Activated naive CD8-positive, alpha-beta T cell treated with anti-CD3 and anti-CD28 coated beads, Interleukin-2, amount 50 U/mL, for 24 hours (primary cell): ENCODE measurements at regions not wholly inside any gene's neighbourhood (a gene's known extent, or its start where the extent isn't known, plus 50 kb on each side); places are given as distances from the start of the nearest gene placed in this dataset.

Experiments used
- ATAC-seq: fragments of 150-1000 bp; cut with Tn5 transposase; one replicate; pipeline ENCODE4 v1.10.0; 2021
- DNase-seq: peaks from one replicate; pipeline ENCODE4 v3.0.0; 2021
- H3K27ac Mint-ChIP-seq: one replicate; pipeline ENCODE4 v1.8.0; 2021; ENCODE audit warnings: mild to moderate bottlenecking, mixed read lengths
- H3K27me3 Mint-ChIP-seq: one replicate; pipeline ENCODE4 v1.8.0; 2021; ENCODE audit warnings: mixed read lengths
- H3K36me3 Mint-ChIP-seq: one replicate; pipeline ENCODE4 v1.8.0; 2021; ENCODE audit warnings: low read depth, mixed read lengths
- H3K4me1 Mint-ChIP-seq: one replicate; pipeline ENCODE4 v1.8.0; 2021; ENCODE audit warnings: mixed read lengths
- H3K4me3 Mint-ChIP-seq: one replicate; pipeline ENCODE4 v1.8.0; 2021; ENCODE audit warnings: mild to moderate bottlenecking, moderate library complexity, mixed read lengths
- H3K9me3 Mint-ChIP-seq: one replicate; pipeline ENCODE4 v1.8.0; 2021; ENCODE audit warnings: mixed read lengths

DNA sequence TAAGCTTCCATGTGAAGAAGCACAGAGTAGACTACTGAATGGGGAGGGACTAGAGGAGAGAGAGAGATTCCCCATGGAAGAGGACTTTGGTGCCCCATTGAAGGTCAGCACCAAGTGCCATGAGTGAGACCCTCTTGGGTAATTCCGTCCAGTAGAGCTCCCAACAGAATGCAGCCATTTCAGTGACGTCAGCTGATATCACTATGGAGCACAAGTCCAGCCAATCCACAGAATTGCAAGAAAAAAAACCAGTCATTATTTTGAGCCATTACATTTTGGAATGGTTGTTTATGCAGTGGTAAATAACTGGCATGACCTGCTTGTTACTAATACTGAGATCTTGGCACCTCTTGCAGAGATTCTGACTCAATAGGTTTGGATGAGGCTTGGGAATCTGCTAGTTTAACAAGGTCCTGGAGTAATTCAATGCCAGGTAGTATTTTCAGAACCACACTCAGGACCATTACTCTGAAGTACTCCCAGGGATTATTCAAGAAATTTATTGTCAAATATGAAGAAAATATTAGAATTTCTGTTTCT, 52.6 kb upstream of the SP8 start:
- DNase-seq = no peak
- Mint-ChIP-seq H3K4me3 (no peak overlapping the region), H3K27me3 (no peaks in the 10 kb centered on the region), H3K4me1 (no peaks in the 10 kb centered on the region), H3K27ac (no peak overlapping the region), H3K36me3 (no peaks in the 10 kb centered on the region), H3K9me3 (no peaks in the 10 kb centered on the region)
- no peak for ATAC-seq

DNA sequence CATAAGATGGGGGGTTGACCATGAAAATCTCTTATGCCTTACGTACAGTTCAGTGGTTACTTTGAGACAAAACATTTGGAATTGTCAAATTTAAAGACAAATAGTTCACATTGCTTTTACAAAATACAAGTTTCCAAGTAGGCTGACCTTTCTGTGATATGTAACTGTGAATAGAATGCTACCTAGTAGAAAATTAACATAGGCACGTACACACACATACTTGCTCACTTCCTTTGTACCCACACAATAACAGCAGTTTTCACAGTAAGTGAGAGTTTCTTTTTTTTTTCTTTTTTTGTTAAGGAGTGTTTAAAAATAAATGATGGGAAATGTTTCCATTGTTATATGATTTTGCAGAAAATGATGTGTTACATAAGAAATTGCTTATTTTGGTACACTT, 53.3 kb upstream of the SP8 start:
- H3K4me3 Mint-ChIP-seq = no peak overlapping the region

DNA sequence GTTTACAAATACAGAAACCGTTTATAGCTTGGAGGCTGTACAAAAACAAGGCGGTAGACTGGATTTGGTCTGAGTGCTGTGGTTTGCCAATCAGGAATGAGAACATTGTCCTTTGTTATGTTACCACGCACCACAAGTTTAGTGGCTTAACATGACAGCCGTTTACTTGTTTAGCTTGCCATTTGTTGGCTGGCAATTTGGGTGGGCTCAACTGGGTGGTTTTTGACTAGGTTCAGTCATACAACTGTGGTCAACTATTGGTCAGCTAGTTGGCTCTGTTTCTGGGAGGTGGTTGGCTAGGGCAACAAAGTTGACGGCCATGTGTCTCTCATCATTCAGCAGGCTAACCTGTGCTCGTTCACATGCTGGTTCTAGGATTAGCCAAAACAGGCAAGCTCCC, 60.1 kb upstream of the SP8 start:
- no peaks in the 10 kb centered on the region for H3K4me1 Mint-ChIP-seq
- H3K27ac Mint-ChIP-seq = no peak overlapping the region
- H3K4me3 Mint-ChIP-seq = no peak overlapping the region
- no peaks in the 10 kb centered on the region for H3K27me3 Mint-ChIP-seq
- no peaks in the 10 kb centered on the region for H3K36me3 Mint-ChIP-seq
- no peak for DNase-seq
- no peaks in the 10 kb centered on the region for H3K9me3 Mint-ChIP-seq
- ATAC-seq = no peak

More for the DNA sequence above, 53.3 kb upstream of the SP8 start:
- Mint-ChIP-seq H3K4me1 (no peaks in the 10 kb centered on the region), H3K27ac (no peak overlapping the region), H3K36me3 (no peaks in the 10 kb centered on the region), H3K27me3 (no peaks in the 10 kb centered on the region), H3K9me3 (no peaks in the 10 kb centered on the region)
- ATAC-seq (no peak), DNase-seq (no peak)

DNA sequence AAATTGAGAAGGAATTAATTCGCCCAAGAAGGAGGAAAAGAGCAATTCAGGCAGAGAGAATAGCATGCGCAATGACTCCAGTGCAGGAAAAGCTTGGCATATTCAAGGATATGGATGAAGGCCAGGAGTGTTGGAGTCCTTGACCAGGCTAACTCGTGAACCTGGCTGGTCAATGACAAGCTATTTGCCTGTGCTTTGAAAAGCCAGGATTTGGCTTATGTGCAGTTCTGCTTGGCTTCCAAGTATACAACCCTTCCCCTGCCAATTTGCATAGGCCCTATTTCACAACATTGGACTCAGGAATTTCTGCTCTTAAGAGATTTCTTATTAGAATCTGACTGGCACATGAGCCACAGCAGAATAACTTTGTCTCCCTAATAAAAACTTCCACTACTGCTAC, 72.3 kb upstream of the SP8 start:
- peaks cover 2% of the 10 kb centered on the region for H3K27me3 Mint-ChIP-seq
- H3K36me3 Mint-ChIP-seq = no peaks in the 10 kb centered on the region
- ATAC-seq (no peak), DNase-seq (no peak)
- H3K9me3 Mint-ChIP-seq = no peaks in the 10 kb centered on the region
- no peaks in the 10 kb centered on the region for H3K4me1 Mint-ChIP-seq
- H3K4me3 Mint-ChIP-seq = no peak overlapping the region
- H3K27ac Mint-ChIP-seq = no peak overlapping the region

DNA sequence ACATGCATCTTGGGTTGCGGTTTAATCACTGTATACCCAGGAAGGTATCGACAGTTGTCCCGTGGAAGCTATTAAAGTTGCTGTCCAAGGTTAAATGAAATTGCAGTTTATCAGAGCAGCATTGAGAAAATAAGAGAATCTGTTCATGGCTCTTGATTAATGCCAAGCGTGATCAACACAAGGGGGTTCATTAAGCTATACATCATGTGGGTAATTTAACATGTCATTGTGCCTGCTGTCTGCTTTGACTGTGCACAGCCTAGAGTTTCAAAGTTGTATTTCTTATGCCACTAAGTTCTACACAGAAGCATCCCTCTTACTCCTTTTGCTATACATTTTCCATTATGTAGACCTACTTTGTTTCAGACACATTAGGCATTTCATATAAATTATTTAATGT, 74.8 kb upstream of the SP8 start:
- ATAC-seq (no peak), DNase-seq (no peak)
- H3K4me1 Mint-ChIP-seq = no peaks in the 10 kb centered on the region
- H3K27me3 Mint-ChIP-seq = peaks cover 2% of the 10 kb centered on the region
- H3K27ac Mint-ChIP-seq = no peak overlapping the region
- no peaks in the 10 kb centered on the region for H3K36me3 Mint-ChIP-seq
- H3K9me3 Mint-ChIP-seq = no peaks in the 10 kb centered on the region
- H3K4me3 Mint-ChIP-seq = no peak overlapping the region

DNA sequence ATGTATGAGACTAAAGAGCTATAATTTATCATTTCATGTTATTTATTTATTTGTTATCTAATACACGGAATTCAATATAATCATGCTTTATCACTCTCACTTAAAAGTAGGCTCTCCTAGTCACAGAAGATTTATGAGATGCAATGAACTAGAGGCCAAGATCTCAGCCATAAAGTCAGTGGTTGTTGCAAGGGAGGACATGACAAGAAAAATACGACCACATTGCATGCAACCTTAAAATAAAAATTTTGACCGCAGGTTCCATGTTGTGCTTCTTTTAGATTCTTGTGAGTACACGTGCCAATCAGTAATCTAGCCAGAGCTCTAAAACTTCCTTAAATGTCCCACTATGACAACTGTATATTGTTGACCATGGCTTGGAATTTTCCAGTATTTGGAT, 75.9 kb upstream of the SP8 start:
- no peak for ATAC-seq
- Mint-ChIP-seq H3K36me3 (no peaks in the 10 kb centered on the region), H3K27ac (no peak overlapping the region)

DNA sequence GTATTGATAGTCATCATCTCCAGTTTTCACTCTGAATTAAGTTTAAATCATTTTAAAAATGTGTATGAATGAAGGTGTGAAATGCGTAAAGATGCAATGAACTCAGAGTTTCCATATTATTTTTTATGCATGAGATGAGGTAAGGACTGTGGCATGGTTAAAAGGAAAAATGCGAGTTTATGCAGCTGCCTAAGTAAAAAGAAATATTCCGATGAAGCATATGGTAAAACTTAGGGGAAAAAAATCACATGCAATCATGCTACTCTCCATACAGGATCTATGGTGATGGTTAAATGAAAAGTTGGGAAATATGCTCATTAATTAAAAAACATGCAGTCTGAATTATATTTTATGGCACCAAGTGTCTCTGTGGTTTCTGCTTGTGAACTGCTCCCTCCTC, 77.5 kb upstream of the SP8 start:
- no peaks in the 10 kb centered on the region for H3K4me1 Mint-ChIP-seq
- peaks cover 1% of the 10 kb centered on the region for H3K27me3 Mint-ChIP-seq
- H3K36me3 Mint-ChIP-seq = no peaks in the 10 kb centered on the region
- no peak for DNase-seq
- H3K4me3 Mint-ChIP-seq = no peak overlapping the region
- H3K9me3 Mint-ChIP-seq = no peaks in the 10 kb centered on the region
- H3K27ac Mint-ChIP-seq = no peak overlapping the region
- ATAC-seq = no peak

More for the DNA sequence above, 75.9 kb upstream of the SP8 start:
- Mint-ChIP-seq H3K9me3 (no peaks in the 10 kb centered on the region), H3K4me3 (no peak overlapping the region), H3K27me3 (peaks cover 2% of the 10 kb centered on the region), H3K4me1 (no peaks in the 10 kb centered on the region)
- DNase-seq = no peak

DNA sequence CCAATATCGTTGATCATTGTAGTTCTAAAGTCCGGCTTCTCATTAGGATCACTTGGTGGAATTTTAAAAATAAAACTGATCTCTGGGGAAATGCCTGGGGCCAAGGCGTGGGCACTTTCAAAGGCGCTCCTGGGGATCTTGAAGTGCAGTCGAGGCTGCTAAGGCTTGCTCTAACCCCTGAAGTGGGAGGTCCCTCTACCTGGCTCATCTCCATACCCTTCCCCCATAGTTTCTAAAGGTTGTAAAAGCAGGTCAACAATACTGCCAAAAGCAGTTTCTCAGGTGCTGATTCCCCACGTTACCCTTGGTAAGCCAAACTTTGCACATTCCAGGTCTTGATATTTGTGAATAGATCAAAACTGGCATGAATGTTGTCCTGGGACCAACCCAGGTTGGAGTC, 79.0 kb upstream of the SP8 start:
- Mint-ChIP-seq H3K36me3 (no peaks in the 10 kb centered on the region), H3K9me3 (no peaks in the 10 kb centered on the region), H3K4me3 (no peak overlapping the region), H3K27me3 (peaks cover 1% of the 10 kb centered on the region), H3K4me1 (no peaks in the 10 kb centered on the region), H3K27ac (no peak overlapping the region)
- DNase-seq (no peak), ATAC-seq (no peak)

DNA sequence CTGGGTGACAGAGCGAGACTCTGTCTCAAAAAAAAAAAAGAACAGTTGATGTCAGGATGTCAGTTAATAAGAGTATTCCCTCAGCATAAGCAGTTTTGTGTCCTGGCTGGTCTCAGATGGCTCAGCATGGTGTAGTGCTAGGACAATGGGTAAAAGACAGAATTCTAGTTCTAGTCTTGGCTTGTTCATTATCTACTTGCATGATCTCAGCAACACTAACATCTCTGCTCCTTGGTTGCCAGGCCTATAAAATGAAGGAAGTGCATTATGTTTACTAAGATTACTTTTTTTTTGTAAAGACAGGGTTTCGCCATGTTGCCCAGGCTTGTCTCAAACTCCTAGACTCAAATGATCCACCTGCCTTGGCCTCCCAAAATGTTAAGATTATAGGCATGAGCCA, 84.3 kb upstream of the SP8 start:
- Mint-ChIP-seq H3K4me3 (no peak overlapping the region), H3K4me1 (no peaks in the 10 kb centered on the region), H3K9me3 (no peaks in the 10 kb centered on the region), H3K36me3 (no peaks in the 10 kb centered on the region), H3K27ac (no peak overlapping the region), H3K27me3 (peaks cover 1% of the 10 kb centered on the region)
- DNase-seq (no peak), ATAC-seq (no peak)

DNA sequence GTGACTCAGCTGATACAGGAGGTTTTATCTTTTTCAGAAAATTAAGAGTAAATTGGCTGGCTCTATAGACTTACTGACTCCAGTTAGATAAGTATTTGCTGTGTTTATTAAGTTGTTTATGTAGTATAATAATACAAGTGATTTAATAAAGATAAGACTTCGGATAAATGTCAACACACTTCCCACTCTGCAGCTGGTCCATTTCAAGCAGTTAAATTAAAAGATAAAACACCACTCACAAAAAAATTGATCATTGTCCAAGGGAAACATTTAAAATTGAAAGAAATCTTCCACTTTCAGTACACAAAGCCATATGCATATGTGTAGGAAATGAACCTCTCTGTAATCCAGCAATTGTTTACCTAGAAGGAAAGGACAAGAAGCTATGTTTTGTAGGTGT, 106.1 kb upstream of the SP8 start:
- Mint-ChIP-seq H3K4me1 (no peaks in the 10 kb centered on the region), H3K4me3 (no peak overlapping the region), H3K36me3 (no peaks in the 10 kb centered on the region), H3K9me3 (peaks cover 8% of the 10 kb centered on the region), H3K27me3 (peaks cover 1% of the 10 kb centered on the region), H3K27ac (no peak overlapping the region)
- no peak for DNase-seq
- no peak for ATAC-seq

DNA sequence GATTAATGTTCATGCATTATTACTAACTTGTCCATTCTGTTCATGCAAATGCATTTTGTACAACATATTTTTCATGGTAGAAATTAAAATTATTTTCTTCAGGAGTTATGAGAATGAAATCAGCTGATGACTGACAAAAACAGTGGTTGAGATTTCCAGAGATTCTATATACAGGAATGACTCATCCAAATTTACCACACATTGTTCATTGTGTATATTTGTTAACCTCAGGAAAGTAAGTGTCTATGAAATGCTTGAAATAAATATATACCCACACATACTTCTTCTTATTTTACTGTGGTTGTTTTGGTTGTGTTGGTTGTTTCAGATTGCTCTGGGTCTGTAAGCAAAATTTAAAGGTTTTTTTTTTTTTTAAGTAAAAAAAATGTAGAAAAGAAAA, 108.1 kb upstream of the SP8 start:
- no peak overlapping the region for H3K4me3 Mint-ChIP-seq
- ATAC-seq (no peak), DNase-seq (no peak)
- H3K27me3 Mint-ChIP-seq = no peaks in the 10 kb centered on the region
- no peaks in the 10 kb centered on the region for H3K4me1 Mint-ChIP-seq
- H3K36me3 Mint-ChIP-seq = no peaks in the 10 kb centered on the region
- H3K9me3 Mint-ChIP-seq = peaks cover 4% of the 10 kb centered on the region
- H3K27ac Mint-ChIP-seq = no peak overlapping the region

DNA sequence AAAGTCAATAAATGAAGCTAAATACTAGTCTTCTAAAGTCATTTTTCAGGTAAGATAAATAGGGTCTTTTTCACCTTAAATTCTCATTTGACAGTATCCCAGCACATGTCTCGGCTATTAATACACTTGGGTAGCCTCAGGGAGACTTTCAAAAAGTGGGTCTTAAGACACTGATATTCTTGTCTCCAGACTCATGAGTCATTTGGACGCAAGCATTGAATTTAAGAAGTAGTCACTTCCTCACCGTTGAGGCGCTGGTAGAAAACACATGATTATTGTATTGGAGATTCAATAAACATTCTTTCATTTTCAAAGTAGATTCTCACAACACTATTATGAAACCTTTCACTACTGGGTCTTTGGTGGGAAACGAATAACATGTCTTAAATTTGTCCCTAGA, 108.9 kb upstream of the SP8 start:
- ATAC-seq = no peak
- no peaks in the 10 kb centered on the region for H3K4me1 Mint-ChIP-seq
- DNase-seq = no peak

DNA sequence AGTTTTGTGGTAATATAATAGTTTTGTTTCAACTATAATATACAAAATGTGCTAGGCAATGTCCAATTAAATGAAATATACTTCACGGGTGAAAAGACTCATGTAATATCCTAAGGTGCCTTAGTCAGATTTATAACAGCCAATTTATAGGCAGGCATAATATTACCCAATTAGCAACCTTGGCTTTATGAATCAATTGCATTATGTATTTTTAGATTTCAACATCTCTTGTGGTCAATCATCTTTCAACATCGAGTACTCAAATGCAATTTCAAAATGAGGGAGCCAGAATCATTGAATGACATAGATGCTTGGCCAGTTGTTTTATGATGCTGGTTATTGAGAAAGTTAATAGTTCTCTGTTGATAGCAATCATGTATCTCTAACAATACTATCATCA, 110.3 kb upstream of the SP8 start:
- Mint-ChIP-seq H3K27ac (no peak overlapping the region), H3K4me1 (no peaks in the 10 kb centered on the region), H3K4me3 (no peak overlapping the region), H3K36me3 (no peaks in the 10 kb centered on the region), H3K9me3 (peaks cover 12% of the 10 kb centered on the region), H3K27me3 (no peaks in the 10 kb centered on the region)
- no peak for ATAC-seq
- DNase-seq = no peak

More for the DNA sequence above, 108.9 kb upstream of the SP8 start:
- Mint-ChIP-seq H3K36me3 (no peaks in the 10 kb centered on the region), H3K27me3 (no peaks in the 10 kb centered on the region), H3K9me3 (peaks cover 4% of the 10 kb centered on the region), H3K27ac (no peak overlapping the region), H3K4me3 (no peak overlapping the region)

DNA sequence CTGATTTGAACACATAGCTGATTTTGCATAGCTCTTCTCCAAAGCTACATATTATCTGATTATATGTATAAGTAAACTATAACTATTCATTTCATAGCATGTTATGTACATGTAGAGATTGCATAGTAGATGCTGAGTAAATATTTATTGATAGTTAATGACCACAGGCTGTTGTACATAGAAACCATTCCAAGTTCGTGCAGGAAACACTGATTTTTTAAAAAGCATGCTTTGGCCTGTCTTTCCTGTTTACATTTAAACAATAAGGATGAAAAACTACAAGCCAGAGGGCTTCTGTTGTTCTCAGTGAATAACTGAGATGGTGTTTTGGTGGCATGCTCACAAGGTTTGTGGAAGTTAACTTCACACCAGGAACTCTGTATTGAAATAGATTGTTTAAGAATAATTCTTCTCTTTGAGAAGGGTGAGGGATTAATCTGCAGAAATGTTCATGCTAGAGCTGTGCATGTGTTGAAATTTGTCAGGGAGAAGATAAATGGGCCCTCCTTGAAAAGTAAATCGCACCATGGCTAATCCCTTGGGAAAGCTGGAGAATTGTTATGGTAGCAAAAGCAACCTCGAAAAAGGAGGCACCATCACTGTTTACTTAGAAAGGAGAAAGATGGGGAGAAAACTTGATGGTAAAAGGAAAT, 120.2 kb upstream of the SP8 start:
- H3K9me3 Mint-ChIP-seq = no peaks in the 10 kb centered on the region
- no peak overlapping the region for H3K27ac Mint-ChIP-seq
- no peaks in the 10 kb centered on the region for H3K4me1 Mint-ChIP-seq
- no peak for ATAC-seq
- DNase-seq = no peak
- H3K36me3 Mint-ChIP-seq = no peaks in the 10 kb centered on the region
- H3K4me3 Mint-ChIP-seq = no peak overlapping the region
- H3K27me3 Mint-ChIP-seq = no peaks in the 10 kb centered on the region

DNA sequence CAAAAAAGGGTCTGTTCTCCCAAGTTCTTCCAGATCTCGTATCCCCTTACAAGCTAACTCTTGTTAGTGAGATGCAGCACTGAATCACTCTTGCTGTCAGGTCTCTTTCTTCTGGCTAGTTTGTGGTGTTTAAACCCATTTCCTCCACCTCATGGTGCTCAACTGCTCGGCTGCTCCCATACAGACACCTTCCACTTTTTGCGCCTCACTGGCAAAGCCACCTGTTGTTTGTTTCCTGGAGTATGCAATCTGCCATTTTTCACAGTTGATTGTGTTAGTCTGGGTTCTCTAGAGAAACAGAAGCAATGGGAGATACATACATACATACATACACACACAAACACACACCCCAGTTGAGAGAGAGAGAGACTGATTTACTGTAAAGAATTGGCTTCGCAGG, 124.4 kb upstream of the SP8 start:
- Mint-ChIP-seq H3K36me3 (no peaks in the 10 kb centered on the region), H3K27ac (no peak overlapping the region), H3K4me3 (no peak overlapping the region), H3K4me1 (no peaks in the 10 kb centered on the region), H3K9me3 (no peaks in the 10 kb centered on the region), H3K27me3 (no peaks in the 10 kb centered on the region)
- DNase-seq = no peak
- no peak for ATAC-seq

DNA sequence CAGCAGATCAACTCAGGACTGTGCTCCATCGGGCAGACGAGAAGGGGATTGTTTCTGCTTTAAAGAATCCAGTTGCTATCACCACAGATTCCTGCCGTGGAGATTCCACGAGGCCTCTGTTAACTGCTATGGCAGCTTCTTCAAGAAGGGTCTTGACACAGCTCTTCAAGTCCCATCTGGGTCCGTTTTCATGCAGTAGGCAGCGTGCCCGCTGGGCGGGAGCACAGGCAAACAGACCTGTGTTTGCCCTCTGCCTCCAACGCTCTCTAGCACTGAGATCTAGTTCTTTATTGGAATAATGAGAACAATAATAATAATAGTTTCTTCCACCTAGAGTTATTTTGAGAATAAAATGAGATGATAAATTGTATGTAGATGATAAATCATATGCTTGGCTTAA, 127.2 kb upstream of the SP8 start:
- no peaks in the 10 kb centered on the region for H3K27me3 Mint-ChIP-seq
- no peaks in the 10 kb centered on the region for H3K9me3 Mint-ChIP-seq
- DNase-seq = no peak
- ATAC-seq = no peak
- no peaks in the 10 kb centered on the region for H3K4me1 Mint-ChIP-seq
- H3K27ac Mint-ChIP-seq = no peak overlapping the region
- H3K36me3 Mint-ChIP-seq = no peaks in the 10 kb centered on the region
- no peak overlapping the region for H3K4me3 Mint-ChIP-seq
